ENCODE measurements at regions not wholly inside any gene's neighbourhood (a gene's known extent, or its start where the extent isn't known, plus 50 kb on each side); places are given as distances from the start of the nearest gene placed in this dataset.
"Not testable (repeated sequence)": the region's sequence is repeated elsewhere in the genome, so short reads cannot be mapped to it uniquely, and the experiment has no call there.

- H3K4me1 ChIP-seq = no peaks in the 10 kb centered on the region
- TF ChIP-seq POLR2A (IDR thresholded peaks at IDR 0.05) = no peak
- no peak for TF ChIP-seq CTCF (IDR thresholded peaks at IDR 0.05)
- WGBS, 2 donors = 78 to 92% methylated on average over 1 of the region's 1 CpG
- intact Hi-C loops (cut with DNase I) = no loop called here
- no peaks in the 10 kb centered on the region for H3K36me3 ChIP-seq
- H3K4me3 ChIP-seq = no peak overlapping the region
- DNase-seq = no peak
- H3K27ac ChIP-seq = no peak overlapping the region
- no peaks in the 10 kb centered on the region for H3K27me3 ChIP-seq
- H3K9me3 ChIP-seq = peaks cover 0 to 15% (median 6%) of the 10 kb centered on the region in 3 donors
Measured at GRCh38 chr11:15677181-15677580, 562.5 kb downstream of the INSC start.

GRCh38 chr11:15683528-15683927 is 568.8 kb downstream of the INSC start:
- no peaks in the 10 kb centered on the region for H3K27me3 ChIP-seq
- H3K36me3 ChIP-seq = no peaks in the 10 kb centered on the region
- H3K4me1 ChIP-seq = no peaks in the 10 kb centered on the region
- intact Hi-C loops (cut with DNase I) = no loop called here
- no peak for DNase-seq
- H3K9me3 ChIP-seq = peaks cover 0 to 4% (median 0%) of the 10 kb centered on the region in 3 donors
- H3K4me3 ChIP-seq = no peak overlapping the region
- TF ChIP-seq POLR2A (IDR thresholded peaks at IDR 0.05) = no peak
- no peak for TF ChIP-seq CTCF (IDR thresholded peaks at IDR 0.05)
- H3K27ac ChIP-seq = no peak overlapping the region

- TF ChIP-seq POLR2A (IDR thresholded peaks at IDR 0.05) (no peak), CTCF (IDR thresholded peaks at IDR 0.05) (no peak)
- no peaks in the 10 kb centered on the region for H3K4me1 ChIP-seq
- H3K27ac ChIP-seq = no peak overlapping the region
- no peaks in the 10 kb centered on the region for H3K27me3 ChIP-seq
- H3K9me3 ChIP-seq = no peaks in the 10 kb centered on the region
- WGBS, 2 donors = 63 to 80% methylated on average over 3 of the region's 3 CpGs
- H3K36me3 ChIP-seq = no peaks in the 10 kb centered on the region
- no peak for DNase-seq
- intact Hi-C loops (cut with DNase I) = no loop called here
- H3K4me3 ChIP-seq = no peak overlapping the region
Measured at GRCh38 chr11:15685306-15685705, 570.6 kb downstream of the INSC start.

- 58 to 94% methylated on average over 2 to 3 of the region's 16 CpGs for WGBS, 2 donors
- intact Hi-C loops (cut with DNase I); H3K9me3 ChIP-seq; H3K4me3 ChIP-seq; DNase-seq; H3K27ac ChIP-seq; H3K4me1 ChIP-seq; H3K27me3 ChIP-seq; H3K36me3 ChIP-seq: not testable (repeated sequence)
Measured at GRCh38 chr11:15686259-15686658, 571.5 kb downstream of the INSC start.

- no peak overlapping the region for H3K4me3 ChIP-seq
- peaks cover 0 to under 1% (median 0%) of the 10 kb centered on the region in 4 donors for H3K27me3 ChIP-seq
- no peak overlapping the region for H3K27ac ChIP-seq
- H3K36me3 ChIP-seq = no peaks in the 10 kb centered on the region
- TF ChIP-seq CTCF (IDR thresholded peaks at IDR 0.05) = no peak
- no peak for TF ChIP-seq POLR2A (IDR thresholded peaks at IDR 0.05)
- WGBS, 2 donors = 86% methylated on average over 2 of the region's 2 CpGs
- H3K9me3 ChIP-seq = no peaks in the 10 kb centered on the region
- intact Hi-C loops (cut with DNase I) = no loop called here
- no peaks in the 10 kb centered on the region for H3K4me1 ChIP-seq
- no peak for DNase-seq
Measured at GRCh38 chr11:15687342-15687741, 572.6 kb downstream of the INSC start.

- no peak for DNase-seq
- Histone ChIP-seq H3K4me3 (no peak overlapping the region), H3K27me3 (peaks cover 0 to 8% (median 0%) of the 10 kb centered on the region in 4 donors), H3K27ac (no peak overlapping the region), H3K9me3 (no peaks in the 10 kb centered on the region), H3K36me3 (no peaks in the 10 kb centered on the region), H3K4me1 (no peaks in the 10 kb centered on the region)
- intact Hi-C loops (cut with DNase I) = no loop called here
- 68 to 76% methylated on average over 4 of the region's 4 CpGs for WGBS, 2 donors
- no peak for TF ChIP-seq POLR2A (IDR thresholded peaks at IDR 0.05)
- TF ChIP-seq CTCF (IDR thresholded peaks at IDR 0.05) = no peak
Measured at GRCh38 chr11:15688351-15688792, 573.6 kb downstream of the INSC start.
